Left hindlimb (tissue), 1 donor: ENCODE measurements at regions not wholly inside any gene's neighbourhood (a gene's known extent, or its start where the extent isn't known, plus 50 kb on each side); places are given as distances from the start of the nearest gene placed in this dataset.

Source experiments
- DNase-seq: peaks from one replicate; pipeline ENCODE4 v3.0.0-alpha.2; 2018

GRCh38 chr16:6558661-6559060 lies 774.0 kb upstream of the RBFOX1 start:
- no peak for DNase-seq

- DNase-seq, result no peak
These were observed 774.5 kb upstream of the RBFOX1 start for GRCh38 chr16:6558126-6558525.

GRCh38 chr16:6557353-6558023 lies 775.2 kb upstream of the RBFOX1 start:
- no peak for DNase-seq

DNA sequence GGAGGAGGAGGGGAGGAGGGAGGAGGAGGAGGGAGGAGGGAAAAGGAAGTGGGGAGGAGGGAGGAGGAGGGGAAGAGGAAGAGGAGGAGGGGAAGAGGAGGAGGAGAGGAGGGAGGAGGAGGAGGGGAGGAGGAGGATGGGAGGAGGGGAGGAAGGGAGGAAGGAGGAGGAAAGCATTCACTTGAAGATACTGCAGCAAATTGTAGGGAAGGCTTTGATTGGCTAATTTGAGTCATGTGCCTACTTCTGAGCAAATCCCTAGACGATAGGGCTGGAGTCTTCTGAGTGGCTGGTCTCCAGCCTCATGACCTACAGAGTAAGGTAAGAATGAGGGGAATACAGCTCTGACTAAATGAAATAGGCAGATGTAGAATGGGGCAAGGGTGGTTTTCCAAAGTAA lies 783.2 kb upstream of the RBFOX1 start:
- DNase-seq, result no peak

GRCh38 chr16:6548507-6548906 lies 784.1 kb upstream of the RBFOX1 start:
- DNase-seq, result no peak

DNA sequence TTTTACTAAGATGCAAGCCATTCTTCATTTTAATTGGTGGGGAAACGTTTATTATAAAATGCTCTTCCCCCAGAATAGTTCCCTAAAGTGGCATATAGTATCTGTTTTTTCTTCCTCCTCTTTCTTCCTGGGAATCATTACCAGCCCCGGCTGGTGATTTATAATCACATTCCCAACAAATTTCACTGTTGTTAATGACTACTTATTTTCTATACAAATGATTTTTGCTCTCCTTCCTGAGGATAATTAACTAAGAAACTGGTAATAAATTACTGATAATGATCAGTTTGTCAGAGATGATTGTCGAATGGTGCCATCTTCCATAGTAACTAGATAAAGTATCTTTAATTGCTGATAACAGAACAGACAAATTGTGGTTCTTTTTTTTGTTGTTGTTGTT lies 785.5 kb upstream of the RBFOX1 start:
- DNase-seq, result no peak

DNA sequence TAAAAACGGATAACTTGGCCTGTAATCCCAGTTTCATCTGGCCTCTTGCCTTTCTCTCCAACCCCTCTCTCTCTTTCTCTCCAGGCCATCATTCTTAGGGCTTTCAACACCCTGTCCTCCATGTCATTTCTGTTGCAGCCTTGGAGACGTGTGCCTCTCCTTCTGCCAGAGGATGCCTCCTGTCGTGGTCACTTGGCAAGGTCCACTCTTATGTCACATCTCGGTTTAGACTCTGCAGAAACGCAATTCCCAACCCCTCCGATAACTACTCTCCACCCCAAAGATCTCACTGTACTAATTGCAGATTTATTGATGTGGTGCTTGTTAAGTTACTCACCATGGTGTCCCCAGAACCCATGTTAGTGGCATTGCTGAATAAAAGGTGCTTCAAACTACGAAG lies 787.3 kb upstream of the RBFOX1 start:
- DNase-seq, result no peak

DNA sequence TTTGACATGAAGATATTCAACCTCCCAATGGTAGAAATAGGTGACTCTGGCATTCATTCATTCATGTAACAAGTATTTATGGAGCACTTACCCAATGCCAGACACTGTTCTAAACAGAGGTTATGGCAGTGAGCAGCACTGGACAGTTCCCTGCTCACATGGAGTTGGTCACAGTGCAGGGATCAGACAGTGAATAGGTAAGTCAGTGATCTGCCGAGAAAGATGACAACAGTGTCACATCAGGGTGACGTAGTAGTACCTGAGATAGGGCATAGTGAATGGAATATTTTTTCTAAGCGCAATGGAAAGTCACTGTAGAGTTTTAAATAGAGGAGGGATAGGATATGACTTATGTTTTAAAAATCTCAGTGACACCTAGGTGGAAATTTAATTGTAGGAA lies 791.4 kb upstream of the RBFOX1 start:
- DNase-seq, result no peak

- DNase-seq, result no peak
These were observed 796.2 kb upstream of the RBFOX1 start for GRCh38 chr16:6536411-6536810.

- no peak for DNase-seq
These were observed 801.6 kb upstream of the RBFOX1 start for GRCh38 chr16:6531067-6531466.

DNA sequence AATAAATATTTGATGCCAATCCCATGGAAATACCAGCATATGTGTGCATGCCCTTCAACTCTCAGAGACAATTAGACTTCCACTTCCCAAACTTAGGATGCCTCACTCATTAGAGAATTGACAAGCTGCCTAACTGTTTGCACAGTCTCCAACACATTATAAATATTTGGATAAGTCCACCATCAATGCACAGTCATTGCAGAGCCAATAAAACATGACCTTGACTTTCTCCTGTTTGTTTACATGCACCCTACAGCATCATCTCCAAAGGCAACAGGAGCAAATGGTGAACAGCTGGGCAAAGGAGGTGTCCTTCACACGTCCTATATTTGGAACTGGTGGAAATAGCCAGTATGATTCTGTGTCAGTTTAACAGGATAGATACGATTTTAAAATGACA lies 804.4 kb upstream of the RBFOX1 start:
- no peak for DNase-seq

DNA sequence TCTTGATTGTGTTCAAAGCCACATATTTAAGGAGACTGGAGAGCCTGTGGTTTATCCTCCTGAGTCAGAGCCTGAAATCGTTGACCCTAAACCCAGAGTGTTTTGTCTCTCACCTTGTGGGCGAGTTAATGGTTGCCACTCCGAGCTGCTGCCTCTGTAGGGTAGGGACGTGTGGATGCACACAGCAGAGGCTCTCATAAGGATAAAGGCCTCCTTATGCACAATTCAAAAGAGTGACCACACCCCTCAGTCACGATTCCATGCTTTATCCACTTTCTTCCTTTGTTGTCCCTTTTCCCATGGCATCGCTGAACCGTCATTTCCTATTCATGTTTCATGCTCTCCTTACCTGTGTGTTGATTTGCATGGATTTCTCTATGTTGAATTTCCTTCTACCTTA lies 805.0 kb upstream of the RBFOX1 start:
- DNase-seq, result no peak

GRCh38 chr16:6524501-6524900 lies 808.1 kb upstream of the RBFOX1 start:
- no peak for DNase-seq

- no peak for DNase-seq
These were observed 815.5 kb upstream of the RBFOX1 start for GRCh38 chr16:6517020-6517720.

- DNase-seq, result no peak
These were observed 820.1 kb upstream of the RBFOX1 start for GRCh38 chr16:6512512-6512911.

DNA sequence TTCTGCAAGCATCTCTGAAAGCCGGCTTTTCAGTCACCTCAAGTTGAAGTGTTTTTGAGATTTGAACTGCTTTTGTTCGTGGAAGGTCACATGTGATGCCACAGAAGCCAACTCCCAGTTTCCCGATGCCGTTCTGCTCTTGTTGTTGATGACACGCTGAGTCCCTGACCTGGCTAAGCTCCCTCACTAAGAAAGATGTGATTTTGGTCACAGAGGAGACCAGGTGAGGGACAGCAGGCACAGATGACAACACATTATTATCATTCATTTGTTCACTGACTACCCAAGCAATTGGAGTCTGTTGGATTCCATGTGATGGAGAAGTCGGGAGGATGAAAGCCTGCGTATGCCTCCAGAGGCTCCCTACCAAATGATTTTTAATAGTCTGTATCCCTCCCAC lies 822.4 kb upstream of the RBFOX1 start:
- DNase-seq, result no peak

DNA sequence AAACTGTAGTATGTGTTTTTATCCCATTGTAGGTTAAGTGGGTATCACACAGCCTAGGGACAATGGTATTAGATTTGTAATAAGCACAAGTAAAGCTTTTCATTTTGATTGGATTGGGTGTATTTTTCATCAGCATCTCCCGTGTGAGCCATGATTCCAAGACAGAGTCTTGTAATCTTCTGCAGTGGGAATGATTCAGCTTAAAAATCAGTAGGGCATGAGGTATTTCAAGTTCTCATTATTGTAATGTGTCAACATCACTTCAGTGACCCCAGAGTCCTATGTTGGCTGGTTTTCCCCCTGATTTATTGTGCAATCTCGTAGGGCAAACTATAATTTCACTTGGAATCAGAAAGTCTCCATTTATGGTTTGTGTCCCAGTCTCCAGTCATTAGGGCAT lies 833.2 kb upstream of the RBFOX1 start:
- DNase-seq, result no peak

GRCh38 chr16:6498858-6499257 lies 833.8 kb upstream of the RBFOX1 start:
- no peak for DNase-seq

DNA sequence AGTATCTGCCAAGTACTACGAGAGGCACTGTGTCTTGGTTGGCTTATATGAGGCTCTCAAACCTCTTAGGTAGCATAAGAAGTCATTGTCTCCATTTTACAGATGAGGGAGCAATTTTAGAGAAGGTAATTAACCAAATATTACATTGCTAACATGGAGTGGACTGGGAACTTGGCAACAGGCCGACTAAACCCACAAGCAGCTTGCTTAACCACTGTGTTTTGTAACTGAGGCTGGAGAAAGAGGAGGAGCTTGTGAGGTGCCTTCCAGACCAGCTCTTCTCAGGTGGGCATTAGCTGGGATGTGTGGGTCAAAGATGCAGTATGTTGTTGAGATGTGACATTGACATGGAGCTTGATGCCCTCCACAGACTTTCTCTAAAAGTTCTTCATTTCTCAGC lies 835.6 kb upstream of the RBFOX1 start:
- DNase-seq, result no peak

- DNase-seq, result no peak
These were observed 837.0 kb upstream of the RBFOX1 start for GRCh38 chr16:6495486-6496210.

- DNase-seq, result no peak
These were observed 837.9 kb upstream of the RBFOX1 start for GRCh38 chr16:6494716-6495115.

DNA sequence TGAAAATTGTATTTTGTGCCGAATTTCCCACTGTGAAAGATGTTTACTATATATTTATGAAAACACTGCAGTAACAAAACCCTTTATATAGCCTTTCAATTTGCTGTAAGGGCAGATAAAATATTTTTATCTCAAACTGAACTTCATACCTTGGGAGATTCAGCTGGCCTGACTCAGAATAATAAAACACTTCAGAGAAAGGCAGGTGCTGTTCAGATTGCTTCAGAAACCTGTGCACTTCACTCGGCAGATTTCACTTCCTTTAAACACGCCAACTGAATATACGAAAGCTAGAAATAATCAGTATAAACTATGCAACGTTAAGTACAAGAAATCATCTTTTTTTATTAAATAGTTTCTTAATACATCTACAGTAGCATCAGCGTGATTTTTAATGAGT lies 839.1 kb upstream of the RBFOX1 start:
- DNase-seq, result no peak

DNA sequence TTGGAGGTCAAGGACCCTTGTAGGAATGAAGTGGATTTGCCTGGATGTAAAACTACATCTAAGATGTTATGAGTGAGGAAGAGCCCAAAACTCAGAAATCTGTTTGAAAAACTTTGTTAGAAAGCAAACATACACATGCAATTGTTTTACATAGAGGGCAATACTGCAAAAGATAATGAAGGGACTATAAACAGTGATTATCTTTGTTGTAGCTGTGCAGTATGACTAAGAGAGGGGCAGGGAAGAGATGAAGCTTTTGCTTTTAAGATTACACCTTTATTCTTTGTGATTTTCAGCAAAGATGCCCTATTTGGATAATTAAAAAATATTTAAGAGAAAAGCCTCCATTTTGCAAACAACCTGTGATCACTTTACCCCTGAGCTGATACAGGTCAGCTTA lies 839.9 kb upstream of the RBFOX1 start:
- DNase-seq, result no peak

GRCh38 chr16:6484935-6485334 lies 847.7 kb upstream of the RBFOX1 start:
- no peak for DNase-seq
